ENCODE measurements at regions not wholly inside any gene's neighbourhood (a gene's known extent, or its start where the extent isn't known, plus 50 kb on each side); places are given as distances from the start of the nearest gene placed in this dataset.

DNA sequence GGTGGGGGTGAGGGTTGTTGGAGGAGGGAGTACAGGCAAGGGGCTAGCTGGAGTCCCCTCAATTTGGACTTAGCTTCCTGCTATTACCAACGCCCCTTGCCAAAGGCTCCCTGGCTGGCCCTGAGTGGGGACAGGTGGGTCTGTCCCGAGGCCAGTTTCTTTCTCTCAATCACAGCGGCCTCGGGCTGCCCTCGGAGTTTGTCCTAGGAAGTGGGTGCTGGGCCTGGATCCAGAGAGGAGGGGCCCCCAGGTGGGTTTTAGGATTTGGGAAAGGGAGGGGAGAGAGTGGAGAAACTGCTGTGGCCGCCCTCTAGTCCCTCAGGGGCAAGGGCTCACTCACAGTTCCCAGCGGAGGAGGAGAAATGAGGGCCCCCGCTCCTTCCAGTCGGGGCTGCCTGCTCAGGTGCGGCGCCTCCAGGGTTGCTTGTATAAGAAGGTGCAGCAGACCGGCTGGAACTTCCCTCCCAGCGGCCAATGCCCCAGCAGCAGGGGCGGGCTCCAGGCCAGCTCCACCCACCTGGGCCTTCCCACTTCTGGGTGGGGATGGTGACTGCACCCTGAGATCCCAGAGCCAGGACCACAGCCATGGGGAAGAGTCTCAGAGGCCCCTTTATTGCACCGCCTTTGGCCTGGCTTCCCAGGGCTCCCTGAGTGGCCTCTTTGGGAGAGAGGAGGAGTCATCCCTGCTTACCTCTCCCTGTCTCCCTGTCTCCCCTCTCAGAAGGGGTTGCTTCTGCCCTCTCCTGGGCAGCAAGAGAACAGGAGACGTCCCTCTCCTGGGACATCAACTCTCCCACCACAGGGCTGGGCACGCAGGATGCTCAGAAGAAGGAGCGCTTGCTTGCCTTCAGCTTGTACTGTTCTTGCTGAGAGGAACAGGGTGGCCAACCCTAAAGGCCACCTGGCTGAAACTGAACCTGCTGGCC is 112.0 kb upstream of the SMURF2 start (continued):
- TF ChIP-seq, protein P1, sequence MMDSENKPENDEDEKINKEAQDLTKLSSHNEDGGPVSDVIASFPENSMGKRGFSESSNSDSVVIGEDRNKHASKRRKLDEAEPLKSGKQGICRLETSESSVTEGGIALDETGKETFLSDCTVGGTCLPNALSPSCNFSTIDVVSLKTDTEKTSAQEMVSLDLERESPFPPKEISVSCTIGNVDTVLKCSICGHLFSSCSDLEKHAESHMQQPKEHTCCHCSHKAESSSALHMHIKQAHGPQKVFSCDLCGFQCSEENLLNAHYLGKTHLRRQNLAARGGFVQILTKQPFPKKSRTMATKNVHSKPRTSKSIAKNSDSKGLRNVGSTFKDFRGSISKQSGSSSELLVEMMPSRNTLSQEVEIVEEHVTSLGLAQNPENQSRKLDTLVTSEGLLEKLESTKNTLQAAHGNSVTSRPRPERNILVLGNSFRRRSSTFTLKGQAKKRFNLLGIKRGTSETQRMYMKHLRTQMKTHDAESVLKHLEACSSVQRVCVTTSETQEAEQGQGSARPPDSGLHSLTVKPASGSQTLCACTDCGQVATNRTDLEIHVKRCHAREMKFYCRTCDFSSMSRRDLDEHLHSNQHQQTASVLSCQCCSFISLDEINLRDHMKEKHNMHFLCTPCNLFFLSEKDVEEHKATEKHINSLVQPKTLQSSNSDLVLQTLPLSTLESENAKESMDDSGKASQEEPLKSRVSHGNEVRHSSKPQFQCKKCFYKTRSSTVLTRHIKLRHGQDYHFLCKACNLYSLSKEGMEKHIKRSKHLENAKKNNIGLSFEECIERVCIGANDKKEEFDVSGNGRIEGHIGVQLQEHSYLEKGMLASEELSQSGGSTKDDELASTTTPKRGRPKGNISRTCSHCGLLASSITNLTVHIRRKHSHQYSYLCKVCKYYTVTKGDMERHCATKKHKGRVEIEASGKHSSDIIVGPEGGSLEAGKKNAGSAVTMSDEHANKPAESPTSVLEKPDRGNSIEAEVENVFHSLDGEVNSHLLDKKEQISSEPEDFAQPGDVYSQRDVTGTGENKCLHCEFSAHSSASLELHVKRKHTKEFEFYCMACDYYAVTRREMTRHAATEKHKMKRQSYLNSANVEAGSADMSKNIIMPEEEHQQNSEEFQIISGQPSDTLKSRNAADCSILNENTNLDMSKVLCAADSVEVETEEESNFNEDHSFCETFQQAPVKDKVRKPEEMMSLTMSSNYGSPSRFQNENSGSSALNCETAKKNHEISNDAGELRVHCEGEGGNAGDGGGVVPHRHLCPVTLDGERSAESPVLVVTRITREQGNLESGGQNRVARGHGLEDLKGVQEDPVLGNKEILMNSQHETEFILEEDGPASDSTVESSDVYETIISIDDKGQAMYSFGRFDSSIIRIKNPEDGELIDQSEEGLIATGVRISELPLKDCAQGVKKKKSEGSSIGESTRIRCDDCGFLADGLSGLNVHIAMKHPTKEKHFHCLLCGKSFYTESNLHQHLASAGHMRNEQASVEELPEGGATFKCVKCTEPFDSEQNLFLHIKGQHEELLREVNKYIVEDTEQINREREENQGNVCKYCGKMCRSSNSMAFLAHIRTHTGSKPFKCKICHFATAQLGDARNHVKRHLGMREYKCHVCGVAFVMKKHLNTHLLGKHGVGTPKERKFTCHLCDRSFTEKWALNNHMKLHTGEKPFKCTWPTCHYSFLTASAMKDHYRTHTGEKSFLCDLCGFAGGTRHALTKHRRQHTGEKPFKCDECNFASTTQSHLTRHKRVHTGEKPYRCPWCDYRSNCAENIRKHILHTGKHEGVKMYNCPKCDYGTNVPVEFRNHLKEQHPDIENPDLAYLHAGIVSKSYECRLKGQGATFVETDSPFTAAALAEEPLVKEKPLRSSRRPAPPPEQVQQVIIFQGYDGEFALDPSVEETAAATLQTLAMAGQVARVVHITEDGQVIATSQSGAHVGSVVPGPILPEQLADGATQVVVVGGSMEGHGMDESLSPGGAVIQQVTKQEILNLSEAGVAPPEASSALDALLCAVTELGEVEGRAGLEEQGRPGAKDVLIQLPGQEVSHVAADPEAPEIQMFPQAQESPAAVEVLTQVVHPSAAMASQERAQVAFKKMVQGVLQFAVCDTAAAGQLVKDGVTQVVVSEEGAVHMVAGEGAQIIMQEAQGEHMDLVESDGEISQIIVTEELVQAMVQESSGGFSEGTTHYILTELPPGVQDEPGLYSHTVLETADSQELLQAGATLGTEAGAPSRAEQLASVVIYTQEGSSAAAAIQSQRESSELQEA (CRISPR knock-in tag; IDR thresholded peaks at IDR 0.05; ENCODE audit: not compliant biosample characterization) = peak; percentile 75
- TF ChIP-seq, protein P2, sequence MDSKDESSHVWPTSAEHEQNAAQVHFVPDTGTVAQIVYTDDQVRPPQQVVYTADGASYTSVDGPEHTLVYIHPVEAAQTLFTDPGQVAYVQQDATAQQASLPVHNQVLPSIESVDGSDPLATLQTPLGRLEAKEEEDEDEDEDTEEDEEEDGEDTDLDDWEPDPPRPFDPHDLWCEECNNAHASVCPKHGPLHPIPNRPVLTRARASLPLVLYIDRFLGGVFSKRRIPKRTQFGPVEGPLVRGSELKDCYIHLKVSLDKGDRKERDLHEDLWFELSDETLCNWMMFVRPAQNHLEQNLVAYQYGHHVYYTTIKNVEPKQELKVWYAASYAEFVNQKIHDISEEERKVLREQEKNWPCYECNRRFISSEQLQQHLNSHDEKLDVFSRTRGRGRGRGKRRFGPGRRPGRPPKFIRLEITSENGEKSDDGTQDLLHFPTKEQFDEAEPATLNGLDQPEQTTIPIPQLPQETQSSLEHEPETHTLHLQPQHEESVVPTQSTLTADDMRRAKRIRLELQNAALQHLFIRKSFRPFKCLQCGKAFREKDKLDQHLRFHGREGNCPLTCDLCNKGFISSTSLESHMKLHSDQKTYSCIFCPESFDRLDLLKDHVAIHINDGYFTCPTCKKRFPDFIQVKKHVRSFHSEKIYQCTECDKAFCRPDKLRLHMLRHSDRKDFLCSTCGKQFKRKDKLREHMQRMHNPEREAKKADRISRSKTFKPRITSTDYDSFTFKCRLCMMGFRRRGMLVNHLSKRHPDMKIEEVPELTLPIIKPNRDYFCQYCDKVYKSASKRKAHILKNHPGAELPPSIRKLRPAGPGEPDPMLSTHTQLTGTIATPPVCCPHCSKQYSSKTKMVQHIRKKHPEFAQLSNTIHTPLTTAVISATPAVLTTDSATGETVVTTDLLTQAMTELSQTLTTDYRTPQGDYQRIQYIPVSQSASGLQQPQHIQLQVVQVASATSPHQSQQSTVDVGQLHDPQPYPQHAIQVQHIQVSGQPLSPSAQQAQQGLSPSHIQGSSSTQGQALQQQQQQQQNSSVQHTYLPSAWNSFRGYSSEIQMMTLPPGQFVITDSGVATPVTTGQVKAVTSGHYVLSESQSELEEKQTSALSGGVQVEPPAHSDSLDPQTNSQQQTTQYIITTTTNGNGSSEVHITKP (CRISPR knock-in tag; IDR thresholded peaks at IDR 0.05; ENCODE audit: low read depth) = peak; percentile 98
- TF ChIP-seq STAT5B (CRISPR knock-in tag; IDR thresholded peaks at IDR 0.05) = no peak
- TF ChIP-seq ZFP82 (CRISPR knock-in tag; IDR thresholded peaks at IDR 0.05; ENCODE audit: borderline replicate concordance) = no peak
- TF ChIP-seq, protein P3, sequence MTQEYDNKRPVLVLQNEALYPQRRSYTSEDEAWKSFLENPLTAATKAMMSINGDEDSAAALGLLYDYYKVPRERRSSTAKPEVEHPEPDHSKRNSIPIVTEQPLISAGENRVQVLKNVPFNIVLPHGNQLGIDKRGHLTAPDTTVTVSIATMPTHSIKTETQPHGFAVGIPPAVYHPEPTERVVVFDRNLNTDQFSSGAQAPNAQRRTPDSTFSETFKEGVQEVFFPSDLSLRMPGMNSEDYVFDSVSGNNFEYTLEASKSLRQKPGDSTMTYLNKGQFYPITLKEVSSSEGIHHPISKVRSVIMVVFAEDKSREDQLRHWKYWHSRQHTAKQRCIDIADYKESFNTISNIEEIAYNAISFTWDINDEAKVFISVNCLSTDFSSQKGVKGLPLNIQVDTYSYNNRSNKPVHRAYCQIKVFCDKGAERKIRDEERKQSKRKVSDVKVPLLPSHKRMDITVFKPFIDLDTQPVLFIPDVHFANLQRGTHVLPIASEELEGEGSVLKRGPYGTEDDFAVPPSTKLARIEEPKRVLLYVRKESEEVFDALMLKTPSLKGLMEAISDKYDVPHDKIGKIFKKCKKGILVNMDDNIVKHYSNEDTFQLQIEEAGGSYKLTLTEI (CRISPR knock-in tag; conservative IDR thresholded peaks at IDR 0.05) = no peak
- no peak for TF ChIP-seq NFE2L2 (IDR thresholded peaks at IDR 0.05; ENCODE audit: low read length)
- TF ChIP-seq KDM6A (CRISPR knock-in tag; IDR thresholded peaks at IDR 0.05; ENCODE audit: low read depth) = no peak
- TF ChIP-seq ZNF850 (CRISPR knock-in tag; conservative IDR thresholded peaks at IDR 0.05) = no peak
- TF ChIP-seq HOXA3 (CRISPR knock-in tag; IDR thresholded peaks at IDR 0.05) = peak; percentile 8; the same call in 1 of the 2 replicates
- no peak; the same call in 1 of the 2 replicates for TF ChIP-seq HDAC2 (CRISPR knock-in tag; IDR thresholded peaks at IDR 0.05)

Measured in HepG2 (cell line).